Limb (tissue), 2 donors: ENCODE measurements at regions not wholly inside any gene's neighbourhood (a gene's known extent, or its start where the extent isn't known, plus 50 kb on each side); places are given as distances from the start of the nearest gene placed in this dataset.
"Not testable (repeated sequence)": the region's sequence is repeated elsewhere in the genome, so short reads cannot be mapped to it uniquely, and the experiment has no call there.

Experiments used
- DNase-seq, 2 donors: peaks; one replicate each; pipeline ENCODE4 v3.0.0-alpha.2; 2016; ENCODE audit errors: extremely low spot score in 2 of 2

GRCh38 chr7:132030086-132030568, 473.7 kb upstream of the PODXL start:
- DNase-seq, result peak; percentile 34 to 74

GRCh38 chr7:132029369-132030085, 473.1 kb upstream of the PODXL start:
- DNase-seq, result no peak

- DNase-seq, result no peak
Observed at GRCh38 chr7:132028144-132028920, 471.9 kb upstream of the PODXL start.

- no peak for DNase-seq
Observed at GRCh38 chr7:132024290-132024689, 467.9 kb upstream of the PODXL start.

- DNase-seq, result no peak
Observed at GRCh38 chr7:132023466-132023865, 467.0 kb upstream of the PODXL start.

- DNase-seq, result no peak
Observed at GRCh38 chr7:132022188-132022587, 465.8 kb upstream of the PODXL start.

GRCh38 chr7:132019703-132020102, 463.3 kb upstream of the PODXL start:
- no peak for DNase-seq

- no peak for DNase-seq
Observed at GRCh38 chr7:132009778-132010177, 453.4 kb upstream of the PODXL start.

- DNase-seq, result peak in 1 of 2 donors; percentile 34
Observed at GRCh38 chr7:132004529-132004928, 448.1 kb upstream of the PODXL start.

GRCh38 chr7:132002343-132002968, 446.0 kb upstream of the PODXL start:
- no peak for DNase-seq

- DNase-seq, result no peak
Observed at GRCh38 chr7:132001146-132001545, 444.7 kb upstream of the PODXL start.

- DNase-seq, result no peak
Observed at GRCh38 chr7:131999193-131999592, 442.8 kb upstream of the PODXL start.

- no peak for DNase-seq
Observed at GRCh38 chr7:131995324-131995723, 438.9 kb upstream of the PODXL start.

- DNase-seq, result not testable (repeated sequence)
Observed at GRCh38 chr7:131981069-131981468, 424.6 kb upstream of the PODXL start.

- DNase-seq, result not testable (repeated sequence)
Observed at GRCh38 chr7:131978118-131978517, 421.7 kb upstream of the PODXL start.

GRCh38 chr7:131976411-131976810, 420.0 kb upstream of the PODXL start:
- DNase-seq, result no peak

- no peak for DNase-seq
Observed at GRCh38 chr7:131974671-131975070, 418.2 kb upstream of the PODXL start.

GRCh38 chr7:131972251-131972650, 415.8 kb upstream of the PODXL start:
- DNase-seq, result no peak

- no peak for DNase-seq
Observed at GRCh38 chr7:131970602-131971001, 414.2 kb upstream of the PODXL start.

- no peak for DNase-seq
Observed at GRCh38 chr7:131969560-131969959, 413.1 kb upstream of the PODXL start.

GRCh38 chr7:131967216-131967730, 410.8 kb upstream of the PODXL start:
- peak in 1 of 2 donors; percentile 23 for DNase-seq

- DNase-seq, result no peak
Observed at GRCh38 chr7:131964203-131964602, 407.8 kb upstream of the PODXL start.
